ENCODE measurements at regions not wholly inside any gene's neighbourhood (a gene's known extent, or its start where the extent isn't known, plus 50 kb on each side); places are given as distances from the start of the nearest gene placed in this dataset.

GRCh38 chr3:69532547-69533224 lies 146.8 kb upstream of the FRMD4B start:
- no peaks in the 10 kb centered on the region for H3K9me2 ChIP-seq (ENCODE audit: insufficient read depth)
- ChIA-PET POLR2A (ENCODE audit: unreplicated experiment) (no interaction called here), CTCF (no interaction called here)
- no peaks in the 10 kb centered on the region for H3F3A ChIP-seq (ENCODE audit: insufficient read depth, low read depth)
- intact Hi-C loops (cut with micrococcal nuclease; ENCODE audit: unreplicated experiment): no loop called here
- H3K79me2 ChIP-seq (ENCODE audit: low read depth): no peaks in the 10 kb centered on the region
- no peak overlapping the region for H2AFZ ChIP-seq
- H3K4me1 ChIP-seq (replicated peaks; ENCODE audit: insufficient read depth): no peaks in the 10 kb centered on the region
- no peak overlapping the region for H3K4me2 ChIP-seq
- H4K20me1 ChIP-seq (ENCODE audit: insufficient read depth): no peaks in the 10 kb centered on the region
- no peaks in the 10 kb centered on the region for H3K36me3 ChIP-seq (ENCODE audit: low read depth)
- H3K9me3 ChIP-seq (ENCODE audit: insufficient read depth, low read depth): no peaks in the 10 kb centered on the region
- no peak for DNase-seq
- no peaks in the 10 kb centered on the region; the same call in 1 of the 2 replicates for H3K27me3 ChIP-seq (ENCODE audit: insufficient read depth, low read depth)
- H3K4me3 ChIP-seq: no peak overlapping the region
- TF ChIP-seq EZH2 (IDR thresholded peaks at IDR 0.05; ENCODE audit: low read depth) (no peak), CTCF (conservative IDR thresholded peaks at IDR 0.05) (no peak)
- H3K27ac ChIP-seq: no peak overlapping the region
- BruUV-seq (replicated peaks): no TSS peak

GRCh38 chr3:69531576-69532546 lies 146.0 kb upstream of the FRMD4B start:
- intact Hi-C loops (cut with micrococcal nuclease; ENCODE audit: unreplicated experiment): no loop called here
- no peaks in the 10 kb centered on the region for H3K36me3 ChIP-seq (ENCODE audit: low read depth)
- H3K9me3 ChIP-seq (ENCODE audit: insufficient read depth, low read depth): no peaks in the 10 kb centered on the region
- no peaks in the 10 kb centered on the region; the same call in 1 of the 2 replicates for H3K27me3 ChIP-seq (ENCODE audit: insufficient read depth, low read depth)
- no peaks in the 10 kb centered on the region for H3K9me2 ChIP-seq (ENCODE audit: insufficient read depth)
- H3K4me3 ChIP-seq: no peak overlapping the region
- H3K4me1 ChIP-seq (replicated peaks; ENCODE audit: insufficient read depth): no peaks in the 10 kb centered on the region
- DNase-seq: no peak
- H3F3A ChIP-seq (ENCODE audit: insufficient read depth, low read depth): no peaks in the 10 kb centered on the region
- TF ChIP-seq CTCF (conservative IDR thresholded peaks at IDR 0.05): no peak
- TF ChIP-seq EZH2 (IDR thresholded peaks at IDR 0.05; ENCODE audit: low read depth): no peak
- H3K79me2 ChIP-seq (ENCODE audit: low read depth): no peaks in the 10 kb centered on the region
- BruUV-seq (replicated peaks): no TSS peak
- no peak overlapping the region for H2AFZ ChIP-seq
- no peak overlapping the region for H3K4me2 ChIP-seq
- no peak overlapping the region for H3K27ac ChIP-seq
- ChIA-PET CTCF (no interaction called here), POLR2A (ENCODE audit: unreplicated experiment) (no interaction called here)
- no peaks in the 10 kb centered on the region for H4K20me1 ChIP-seq (ENCODE audit: insufficient read depth)

GRCh38 chr3:69530554-69530953 lies 144.7 kb upstream of the FRMD4B start:
- intact Hi-C loops (cut with micrococcal nuclease; ENCODE audit: unreplicated experiment): no loop called here
- ChIA-PET CTCF (no interaction called here), POLR2A (ENCODE audit: unreplicated experiment) (no interaction called here)
- no peak overlapping the region for H3K4me2 ChIP-seq
- no peaks in the 10 kb centered on the region; the same call in 1 of the 2 replicates for H3K27me3 ChIP-seq (ENCODE audit: insufficient read depth, low read depth)
- no peaks in the 10 kb centered on the region for H3K4me1 ChIP-seq (replicated peaks; ENCODE audit: insufficient read depth)
- no peaks in the 10 kb centered on the region for H4K20me1 ChIP-seq (ENCODE audit: insufficient read depth)
- no peaks in the 10 kb centered on the region for H3K9me2 ChIP-seq (ENCODE audit: insufficient read depth)
- DNase-seq: no peak
- no peaks in the 10 kb centered on the region for H3F3A ChIP-seq (ENCODE audit: insufficient read depth, low read depth)
- no TSS peak for BruUV-seq (replicated peaks)
- H3K4me3 ChIP-seq: no peak overlapping the region
- no peak for TF ChIP-seq CTCF (conservative IDR thresholded peaks at IDR 0.05)
- no peak for TF ChIP-seq EZH2 (IDR thresholded peaks at IDR 0.05; ENCODE audit: low read depth)
- no peak overlapping the region for H2AFZ ChIP-seq
- no peaks in the 10 kb centered on the region for H3K79me2 ChIP-seq (ENCODE audit: low read depth)
- H3K9me3 ChIP-seq (ENCODE audit: insufficient read depth, low read depth): no peaks in the 10 kb centered on the region
- no peaks in the 10 kb centered on the region for H3K36me3 ChIP-seq (ENCODE audit: low read depth)
- no peak overlapping the region for H3K27ac ChIP-seq
